Peyer's patch (tissue), 4 donors: ENCODE measurements at regions not wholly inside any gene's neighbourhood (a gene's known extent, or its start where the extent isn't known, plus 50 kb on each side); places are given as distances from the start of the nearest gene placed in this dataset.

Source experiments
- DNase-seq, 3 donors: peaks; one replicate each; pipeline ENCODE4 v3.0.0-alpha.2; 2017 to 2019
- H3K27ac ChIP-seq, 4 donors: fragments of 200-600 bp; sonication (generic); one replicate each; pipeline ENCODE4 v1.5.1; 2016 to 2019
- H3K27me3 ChIP-seq, 2 donors: fragments of 200-600 bp; sonication (generic); one replicate each; pipeline ENCODE4 v1.5.1; 2019
- H3K36me3 ChIP-seq, 3 donors: fragments of 200-600 bp; sonication (generic); one replicate each; pipeline ENCODE4 v1.5.1; 2016 to 2019
- H3K4me1 ChIP-seq, 4 donors: fragments of 200-600 bp; sonication (generic); one replicate each; pipeline ENCODE4 v1.5.1; 2016 to 2019
- H3K4me3 ChIP-seq, 4 donors: fragments of 200-600 bp; sonication (generic); 1 replicate in 3 of 4; 2 replicates in 1 of 4; pipeline ENCODE4 v1.5.1; 2016 to 2019; ENCODE audit warnings: mild to moderate bottlenecking in 1 of 4
- H3K9me3 ChIP-seq, 4 donors: fragments of 200-600 bp; sonication (generic); one replicate each; pipeline ENCODE4 v1.5.1; 2016 to 2019; ENCODE audit warnings: mild to moderate bottlenecking in 1 of 4
- CTCF ChIP-seq, 6 experiments: fragments of 450-650 bp in 4 of 6; fragments of 200-600 bp in 2 of 6; sonication (generic) in 1 of 6; IDR thresholded peaks; one replicate each; pipeline ENCODE4 v1.5.1; 2017 to 2019; ENCODE audit warnings: antibody characterized with exemption in 6 of 6, mild to moderate bottlenecking in 3 of 6, moderate library complexity in 1 of 6
- POLR2A ChIP-seq, 2 donors: fragments of 450-650 bp; IDR thresholded peaks; one replicate each; pipeline ENCODE4 v1.5.1; 2017; ENCODE audit warnings: antibody characterized with exemption in 2 of 2, mild to moderate bottlenecking in 2 of 2, moderate library complexity in 2 of 2

DNA sequence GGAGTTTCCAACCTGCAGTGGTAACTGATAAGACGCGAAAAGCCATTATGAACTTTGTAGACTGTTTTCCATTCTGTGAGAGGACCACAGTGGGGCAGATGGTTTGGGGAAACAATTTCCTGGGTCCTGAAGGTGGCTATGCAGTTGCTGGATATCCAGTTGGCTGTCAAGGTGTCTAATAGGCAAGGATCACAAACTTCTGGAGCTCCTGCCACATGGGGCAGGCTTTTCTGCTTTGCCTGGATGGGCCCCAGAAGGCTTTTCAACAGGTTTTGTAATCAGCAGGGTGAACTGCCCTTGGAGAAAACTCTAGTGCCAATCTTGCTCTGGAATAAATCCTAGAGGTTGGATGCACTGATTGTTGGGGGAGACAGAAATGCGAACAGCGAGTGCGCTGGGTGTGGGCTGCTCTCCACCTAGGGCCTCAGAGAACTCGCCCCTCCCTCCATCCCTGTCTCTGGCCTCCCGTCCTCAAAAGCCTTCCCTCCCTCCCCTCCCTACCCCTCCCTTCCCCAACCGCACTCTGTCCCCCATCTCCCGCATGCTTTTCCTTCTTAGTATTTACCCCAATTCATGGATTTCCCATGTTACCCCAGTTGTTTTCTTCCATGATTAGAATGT, 210.3 kb upstream of the USP24 start:
- no peaks in the 10 kb centered on the region for H3K4me1 ChIP-seq
- H3K27ac ChIP-seq = no peak overlapping the region
- TF ChIP-seq CTCF (IDR thresholded peaks at IDR 0.05) = no peak
- no peaks in the 10 kb centered on the region for H3K27me3 ChIP-seq
- DNase-seq = no peak
- no peak overlapping the region for H3K4me3 ChIP-seq
- no peaks in the 10 kb centered on the region for H3K36me3 ChIP-seq
- no peaks in the 10 kb centered on the region for H3K9me3 ChIP-seq

GRCh38 chr1:55423376-55423775, 208.2 kb upstream of the USP24 start:
- Histone ChIP-seq H3K4me3 (no peak overlapping the region), H3K9me3 (no peaks in the 10 kb centered on the region), H3K4me1 (no peaks in the 10 kb centered on the region), H3K36me3 (no peaks in the 10 kb centered on the region), H3K27me3 (no peaks in the 10 kb centered on the region), H3K27ac (peak overlapping the region in 2 of 4 donors; percentile 33 to 46)
- TF ChIP-seq CTCF (IDR thresholded peaks at IDR 0.05) (no peak), POLR2A (IDR thresholded peaks at IDR 0.05) (no peak)
- no peak for DNase-seq

GRCh38 chr1:55420929-55421716, 206.0 kb upstream of the USP24 start:
- Histone ChIP-seq H3K4me3 (no peak overlapping the region), H3K27me3 (no peaks in the 10 kb centered on the region), H3K9me3 (no peaks in the 10 kb centered on the region), H3K27ac (no peak overlapping the region), H3K4me1 (no peaks in the 10 kb centered on the region), H3K36me3 (no peaks in the 10 kb centered on the region)
- TF ChIP-seq CTCF (IDR thresholded peaks at IDR 0.05) (no peak), POLR2A (IDR thresholded peaks at IDR 0.05) (no peak)
- DNase-seq = no peak

DNA sequence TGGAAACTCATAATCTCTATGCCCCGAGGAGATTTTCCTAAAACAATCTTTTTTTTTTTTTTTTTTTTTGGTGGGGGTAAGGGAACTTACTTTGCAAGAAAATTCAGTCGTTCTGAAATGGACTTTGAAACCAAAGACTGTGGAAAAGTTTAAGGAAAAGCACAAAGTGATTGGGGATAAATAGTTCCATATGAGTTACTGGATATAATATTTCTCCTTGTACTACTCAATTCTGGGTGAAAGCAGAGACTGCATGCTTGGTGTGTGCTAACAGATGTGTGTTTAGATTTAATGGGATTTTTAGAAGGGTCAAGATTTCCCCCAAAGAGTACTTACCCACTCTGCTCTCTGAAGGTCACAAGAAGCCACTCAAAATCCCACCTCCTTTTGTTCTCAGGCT, 204.9 kb upstream of the USP24 start:
- H3K36me3 ChIP-seq = no peaks in the 10 kb centered on the region
- H3K27ac ChIP-seq = no peak overlapping the region
- DNase-seq = no peak
- no peaks in the 10 kb centered on the region for H3K27me3 ChIP-seq
- no peaks in the 10 kb centered on the region for H3K4me1 ChIP-seq
- H3K9me3 ChIP-seq = no peaks in the 10 kb centered on the region
- H3K4me3 ChIP-seq = no peak overlapping the region
- TF ChIP-seq POLR2A (IDR thresholded peaks at IDR 0.05) (no peak), CTCF (IDR thresholded peaks at IDR 0.05) (no peak)

DNA sequence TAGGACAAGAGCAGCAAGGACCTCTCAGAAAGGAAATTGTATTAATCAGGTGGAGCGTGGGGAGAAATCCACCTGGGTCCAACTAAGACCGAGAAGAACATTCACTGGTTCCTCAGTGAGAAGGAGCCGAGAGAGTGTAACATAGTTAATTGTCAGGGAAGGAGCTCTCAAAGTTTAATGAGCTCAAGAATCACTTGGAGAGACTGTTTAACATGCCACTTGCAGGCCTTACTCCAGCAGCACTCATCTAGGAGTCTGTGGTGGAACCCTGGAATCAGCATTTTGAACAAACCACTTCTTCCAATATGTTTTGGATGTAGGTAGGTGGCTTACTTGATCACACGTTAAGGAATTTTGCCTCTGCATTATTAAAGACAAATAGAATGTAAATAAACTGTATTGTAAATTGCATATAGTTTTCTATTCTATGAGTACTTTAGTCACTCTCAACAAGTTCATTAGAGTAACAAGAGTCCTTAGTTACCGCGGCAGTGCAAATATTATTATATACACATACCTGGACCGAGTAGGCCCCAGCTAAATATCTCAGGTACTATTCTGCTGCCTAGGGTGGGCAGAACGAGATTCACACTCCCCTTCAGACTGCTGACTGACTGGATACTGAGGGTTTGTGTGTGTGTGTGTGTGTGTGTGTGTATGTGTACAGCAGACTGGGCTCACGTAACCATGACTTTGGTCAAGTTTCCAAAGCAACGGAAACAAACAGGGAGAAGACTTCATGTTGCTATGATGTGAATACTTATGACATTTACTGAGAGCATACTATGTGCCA, 203.2 kb upstream of the USP24 start:
- H3K4me1 ChIP-seq = no peaks in the 10 kb centered on the region
- TF ChIP-seq CTCF (IDR thresholded peaks at IDR 0.05) = no peak
- no peak for TF ChIP-seq POLR2A (IDR thresholded peaks at IDR 0.05)
- H3K9me3 ChIP-seq = no peaks in the 10 kb centered on the region
- no peaks in the 10 kb centered on the region for H3K27me3 ChIP-seq
- no peaks in the 10 kb centered on the region for H3K36me3 ChIP-seq
- H3K27ac ChIP-seq = no peak overlapping the region
- DNase-seq = no peak
- H3K4me3 ChIP-seq = no peak overlapping the region
